Esophagus (tissue), 2 donors: ENCODE measurements at regions not wholly inside any gene's neighbourhood (a gene's known extent, or its start where the extent isn't known, plus 50 kb on each side); places are given as distances from the start of the nearest gene placed in this dataset.
A peak's percentile ranks its signal among the peaks of the same experiment; 100 is the strongest.

Experiments used
- H3K27ac ChIP-seq, 2 donors: one replicate each; pipeline ENCODE4 v1.5.1; 2013; ENCODE audit warnings: low read depth in 2 of 2, mild to moderate bottlenecking in 2 of 2, inconsistent platforms in 1 of 2, low read length in 1 of 2, moderate library complexity in 1 of 2
- H3K27me3 ChIP-seq, 2 donors: one replicate each; pipeline ENCODE4 v1.6.1; 2013; ENCODE audit warnings: low read length in 2 of 2, control low read depth in 1 of 2, mild to moderate bottlenecking in 1 of 2; ENCODE audit not compliant: insufficient read depth in 2 of 2, control insufficient read depth in 1 of 2
- H3K36me3 ChIP-seq, 2 donors: one replicate each; pipeline ENCODE4 v1.6.1; 2013; ENCODE audit warnings: low read length in 1 of 2; ENCODE audit not compliant: control insufficient read depth in 2 of 2, insufficient read depth in 2 of 2
- H3K4me1 ChIP-seq, 2 donors: one replicate each; pipeline ENCODE4 v1.6.1; 2013; ENCODE audit warnings: low read length in 1 of 2; ENCODE audit not compliant: control insufficient read depth in 2 of 2, insufficient read depth in 2 of 2
- H3K4me3 ChIP-seq, 2 donors: one replicate each; pipeline ENCODE4 v1.5.1; 2013; ENCODE audit warnings: low read length in 2 of 2, mild to moderate bottlenecking in 2 of 2, low read depth in 1 of 2, moderate library complexity in 1 of 2
- H3K9me3 ChIP-seq, 2 donors: one replicate each; pipeline ENCODE4 v1.6.1; 2013; ENCODE audit warnings: mild to moderate bottlenecking in 2 of 2, low read depth in 1 of 2, low read length in 1 of 2, moderate library complexity in 1 of 2; ENCODE audit not compliant: control insufficient read depth in 2 of 2, insufficient read depth in 1 of 2
- WGBS, 2 donors: extraction: QIAGEN DNeasy Blood & Tissue Kit; methylation state at CpG; one replicate each; pipeline ENCODE4 v1.1.7; 2013; 5-methylcytosine and 5-hydroxymethylcytosine counted together
- donor health status: healthy with polysubstance abuse.
- donor health status: Bipolar disorder and iron deficiency.

GRCh38 chr13:33520468-33520839 is 234.9 kb upstream of the STARD13 start:
- WGBS, 2 donors = 81 to 82% methylated on average over 5 of the region's 5 CpGs
- Histone ChIP-seq H3K27me3 (no peaks in the 10 kb centered on the region), H3K4me3 (no peak overlapping the region), H3K36me3 (no peaks in the 10 kb centered on the region), H3K27ac (no peak overlapping the region), H3K4me1 (no peaks in the 10 kb centered on the region), H3K9me3 (no peaks in the 10 kb centered on the region)

DNA sequence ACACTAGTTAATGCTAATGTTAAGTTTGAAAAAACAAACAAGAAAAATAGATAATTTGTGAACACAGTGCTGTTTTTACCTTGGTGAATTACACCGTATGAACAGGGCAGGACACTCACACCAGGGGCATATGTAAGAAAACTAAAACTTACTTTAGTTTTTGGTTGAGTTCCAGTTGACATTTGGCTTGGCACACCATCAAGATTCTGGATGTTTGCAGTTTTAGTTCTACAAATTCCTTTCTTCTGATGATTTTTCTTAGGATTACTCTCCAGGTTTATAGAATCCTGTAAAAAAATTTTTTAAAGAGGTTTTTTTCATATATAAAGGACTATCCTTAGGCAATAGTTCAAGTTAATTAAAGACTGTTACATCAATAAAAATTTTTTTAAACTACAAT is 238.5 kb upstream of the STARD13 start:
- Histone ChIP-seq H3K27ac (no peak overlapping the region), H3K27me3 (no peaks in the 10 kb centered on the region), H3K36me3 (no peaks in the 10 kb centered on the region), H3K9me3 (no peaks in the 10 kb centered on the region), H3K4me1 (no peaks in the 10 kb centered on the region), H3K4me3 (no peak overlapping the region)
- WGBS, 2 donors = 43 to 57% methylated on average over 1 of the region's 1 CpG

DNA sequence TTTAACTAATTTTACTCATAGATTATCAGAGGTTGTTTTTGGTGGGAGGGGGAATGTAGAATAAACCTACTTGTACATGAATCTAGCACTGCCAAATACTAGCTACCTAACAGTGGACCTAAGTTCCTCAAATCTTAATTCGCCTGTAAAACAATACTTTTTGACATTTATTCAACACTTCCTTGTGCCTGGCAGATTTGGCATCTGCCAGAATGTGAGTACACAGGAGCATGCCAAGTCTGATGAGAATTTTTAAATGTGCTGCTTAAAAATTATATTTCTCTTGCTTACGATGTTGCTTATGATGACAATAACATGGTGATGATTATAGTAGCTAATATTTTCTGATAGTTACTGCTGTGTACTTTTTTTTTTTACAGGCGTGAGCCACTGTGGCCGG is 240.2 kb upstream of the STARD13 start:
- Histone ChIP-seq H3K27me3 (no peaks in the 10 kb centered on the region), H3K27ac (no peak overlapping the region), H3K9me3 (no peaks in the 10 kb centered on the region), H3K4me1 (no peaks in the 10 kb centered on the region), H3K4me3 (no peak overlapping the region), H3K36me3 (no peaks in the 10 kb centered on the region)
- 61 to 67% methylated on average over 4 of the region's 4 CpGs for WGBS, 2 donors

GRCh38 chr13:33526718-33527117 is 241.2 kb upstream of the STARD13 start:
- Histone ChIP-seq H3K27me3 (no peaks in the 10 kb centered on the region), H3K4me1 (no peaks in the 10 kb centered on the region), H3K27ac (no peak overlapping the region), H3K36me3 (no peaks in the 10 kb centered on the region), H3K9me3 (no peaks in the 10 kb centered on the region), H3K4me3 (no peak overlapping the region)
- WGBS, 2 donors = 79 to 83% methylated on average over 3 of the region's 3 CpGs

DNA sequence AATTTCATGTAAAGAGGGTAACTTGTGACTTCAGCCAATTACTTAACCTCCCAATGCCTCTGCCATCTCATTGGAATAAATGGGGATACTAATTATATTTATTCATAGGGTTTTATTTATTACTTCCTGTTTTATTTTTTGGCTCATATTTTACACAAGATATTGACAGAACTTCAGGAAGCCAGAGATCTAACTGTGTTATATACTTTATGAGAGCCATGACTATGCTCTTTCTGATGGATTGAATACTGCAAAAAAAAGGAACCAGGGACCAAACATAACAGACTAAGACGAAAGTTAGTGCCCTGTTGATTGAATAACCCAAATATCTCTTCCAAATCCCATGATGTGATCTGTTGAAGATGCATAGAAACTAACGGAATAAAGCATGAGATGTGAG is 243.3 kb upstream of the STARD13 start:
- no peak overlapping the region for H3K4me3 ChIP-seq
- no peaks in the 10 kb centered on the region for H3K36me3 ChIP-seq
- H3K9me3 ChIP-seq = no peaks in the 10 kb centered on the region
- no peaks in the 10 kb centered on the region for H3K27me3 ChIP-seq
- WGBS, 2 donors = 88 to 95% methylated on average over 2 of the region's 2 CpGs
- no peak overlapping the region for H3K27ac ChIP-seq
- no peaks in the 10 kb centered on the region for H3K4me1 ChIP-seq

DNA sequence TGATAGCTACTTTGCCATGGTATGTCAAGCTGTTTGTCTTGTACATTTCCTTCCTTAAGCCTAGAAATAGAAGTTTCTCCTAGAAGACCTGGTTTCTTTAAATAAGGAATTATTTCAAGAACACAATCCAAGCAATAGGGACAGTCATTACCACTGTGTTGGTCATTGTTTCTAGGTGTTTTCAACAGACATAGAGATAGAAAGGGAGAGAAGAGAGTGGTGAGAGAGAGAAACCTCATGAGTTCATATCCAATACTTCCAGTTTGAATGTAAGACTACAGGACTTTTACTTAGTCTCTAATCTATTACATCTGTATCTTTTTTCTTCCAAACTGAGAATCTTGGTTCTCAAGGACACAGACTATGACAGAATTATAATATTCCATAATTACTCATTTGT is 245.9 kb upstream of the STARD13 start:
- Histone ChIP-seq H3K9me3 (no peaks in the 10 kb centered on the region), H3K27me3 (no peaks in the 10 kb centered on the region), H3K4me1 (no peaks in the 10 kb centered on the region), H3K36me3 (no peaks in the 10 kb centered on the region), H3K27ac (no peak overlapping the region), H3K4me3 (no peak overlapping the region)

DNA sequence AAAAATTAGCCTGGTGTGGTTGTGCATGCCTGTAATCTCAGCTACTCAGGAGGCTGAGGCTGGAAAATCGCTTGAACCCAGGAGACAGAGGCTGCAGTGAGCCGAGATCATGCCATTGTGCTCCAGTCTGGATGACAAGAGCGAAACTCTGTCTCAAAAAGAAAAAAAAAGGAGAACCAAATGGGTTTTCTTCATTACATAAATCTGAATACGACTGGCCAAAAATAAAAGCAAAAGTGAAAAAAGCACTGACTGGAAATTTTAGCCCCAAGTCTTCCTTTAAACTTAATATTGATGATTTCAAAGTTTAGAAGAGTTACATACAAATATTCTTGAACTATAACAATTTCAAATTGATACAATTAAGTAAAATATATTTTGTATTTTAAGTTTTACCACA is 249.5 kb upstream of the STARD13 start:
- H3K4me1 ChIP-seq = no peaks in the 10 kb centered on the region
- no peaks in the 10 kb centered on the region for H3K9me3 ChIP-seq
- no peak overlapping the region for H3K4me3 ChIP-seq
- H3K36me3 ChIP-seq = no peaks in the 10 kb centered on the region
- H3K27me3 ChIP-seq = no peaks in the 10 kb centered on the region
- 88 to 89% methylated on average over 4 of the region's 4 CpGs for WGBS, 2 donors
- no peak overlapping the region for H3K27ac ChIP-seq

DNA sequence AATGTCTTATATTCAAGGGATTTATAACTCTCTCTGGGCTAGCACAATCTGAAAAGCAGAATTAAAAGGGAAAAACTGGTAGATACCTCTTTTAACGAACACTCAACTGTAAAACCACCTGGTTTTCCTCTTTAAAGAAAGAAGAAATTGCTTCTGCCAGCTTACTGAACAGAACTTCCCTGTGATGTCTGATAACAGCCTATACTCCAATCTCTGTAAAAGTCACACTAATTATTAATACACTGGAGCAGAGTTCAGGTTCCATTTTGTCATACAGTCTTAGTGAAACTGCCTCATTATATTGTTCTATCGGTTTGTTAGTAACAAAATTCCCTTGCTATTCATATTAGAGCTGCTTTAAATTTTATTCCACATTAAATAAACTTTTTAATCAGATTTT is 251.0 kb upstream of the STARD13 start:
- Histone ChIP-seq H3K9me3 (no peaks in the 10 kb centered on the region), H3K4me3 (no peak overlapping the region), H3K27ac (no peak overlapping the region), H3K27me3 (no peaks in the 10 kb centered on the region), H3K4me1 (no peaks in the 10 kb centered on the region), H3K36me3 (no peaks in the 10 kb centered on the region)
- 55 to 65% methylated on average over 2 of the region's 2 CpGs for WGBS, 2 donors

DNA sequence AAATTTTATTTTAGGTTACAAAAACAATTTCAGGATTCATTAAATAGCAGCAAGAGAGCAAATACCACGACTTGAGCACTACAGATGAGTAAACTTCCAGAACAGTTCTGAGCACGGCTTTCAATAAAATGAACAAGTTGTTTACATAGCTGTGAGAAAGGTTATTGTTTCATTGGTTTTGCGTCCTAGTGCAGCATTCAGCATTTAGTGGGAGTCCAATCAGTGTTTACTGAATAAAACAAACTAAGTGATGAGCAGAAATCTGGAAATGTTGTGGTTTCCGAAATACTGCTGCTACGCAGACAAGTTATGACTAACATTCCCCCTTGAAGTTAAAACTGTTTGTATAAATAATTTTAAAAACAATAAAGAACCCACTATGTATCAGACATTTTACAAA is 251.5 kb upstream of the STARD13 start:
- WGBS, 2 donors = 64 to 72% methylated on average over 5 of the region's 5 CpGs
- no peak overlapping the region for H3K27ac ChIP-seq
- H3K36me3 ChIP-seq = no peaks in the 10 kb centered on the region
- H3K27me3 ChIP-seq = no peaks in the 10 kb centered on the region
- no peaks in the 10 kb centered on the region for H3K9me3 ChIP-seq
- H3K4me3 ChIP-seq = no peak overlapping the region
- no peaks in the 10 kb centered on the region for H3K4me1 ChIP-seq

DNA sequence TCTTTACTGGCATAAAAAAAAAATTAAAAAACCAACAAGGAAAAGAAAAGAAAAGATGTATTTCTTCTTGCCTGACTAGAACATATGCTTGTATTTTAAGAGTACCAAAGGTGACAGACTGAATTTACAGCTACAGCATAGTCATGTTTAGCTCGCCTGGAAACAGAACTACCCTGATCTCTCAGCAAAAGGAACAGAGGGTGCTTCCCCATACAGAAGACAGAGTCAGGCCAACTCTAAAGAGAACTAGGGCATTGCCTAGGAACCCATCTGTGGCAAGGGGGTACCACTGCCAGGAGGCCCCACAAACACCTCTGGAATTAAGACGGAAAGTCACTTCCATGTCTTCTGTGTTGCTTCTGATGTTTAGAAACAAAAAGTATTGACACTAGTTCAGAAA is 252.1 kb upstream of the STARD13 start:
- Histone ChIP-seq H3K36me3 (no peaks in the 10 kb centered on the region), H3K9me3 (no peaks in the 10 kb centered on the region), H3K27me3 (no peaks in the 10 kb centered on the region), H3K4me1 (no peaks in the 10 kb centered on the region), H3K27ac (peak overlapping the region in 1 of 2 donors; percentile 22), H3K4me3 (no peak overlapping the region)
- WGBS, 2 donors = 78 to 84% methylated on average over 2 of the region's 2 CpGs
